CD14-positive monocyte (primary cell): ENCODE measurements at regions not wholly inside any gene's neighbourhood (a gene's known extent, or its start where the extent isn't known, plus 50 kb on each side); places are given as distances from the start of the nearest gene placed in this dataset.

Source experiments
- DNase-seq, 3 donors: peaks; one replicate each; pipeline ENCODE4 v3.0.0-alpha.2; 2011 to 2022
- H2AFZ ChIP-seq: 2 replicates; pipeline ENCODE4 v1.6.0; 2012; ENCODE audit warnings: mild to moderate bottlenecking, low read depth, low read length, inconsistent platforms; ENCODE audit not compliant: insufficient read depth, poor library complexity, severe bottlenecking
- H3K27ac ChIP-seq, 2 donors: 1 replicate in 1 of 2; 2 replicates in 1 of 2; pipeline ENCODE4 v1.5.1; 2012 to 2013; ENCODE audit warnings: low read length in 2 of 2, control low read depth in 1 of 2, inconsistent platforms in 1 of 2, low read depth in 1 of 2, mild to moderate bottlenecking in 1 of 2
- H3K27me3 ChIP-seq, 2 donors: one replicate each; pipeline versions ENCODE4 v1.6.0 to v1.6.1; 2011 to 2013; ENCODE audit warnings: low read length in 2 of 2; ENCODE audit not compliant: control insufficient read depth in 2 of 2, insufficient read depth in 2 of 2
- H3K36me3 ChIP-seq, 2 donors: replicated peaks in 1 of 2; 1 replicate in 1 of 2; 2 replicates in 1 of 2; pipeline versions ENCODE4 v1.5.1 to v1.6.1; 2012 to 2013; ENCODE audit warnings: low read length in 2 of 2, control low read depth in 1 of 2, inconsistent platforms in 1 of 2, mild to moderate bottlenecking in 1 of 2; ENCODE audit not compliant: insufficient read depth in 2 of 2, control insufficient read depth in 1 of 2
- H3K4me1 ChIP-seq, 2 donors: 1 replicate in 1 of 2; 2 replicates in 1 of 2; pipeline versions ENCODE4 v1.5.1 to v1.6.1; 2012 to 2013; ENCODE audit warnings: low read length in 2 of 2, control low read depth in 1 of 2, inconsistent platforms in 1 of 2, mild to moderate bottlenecking in 1 of 2, moderate library complexity in 1 of 2; ENCODE audit not compliant: insufficient read depth in 2 of 2, control insufficient read depth in 1 of 2
- H3K4me2 ChIP-seq: replicated peaks from 2 replicates; pipeline ENCODE3; 2012; ENCODE audit warnings: low read length, moderate library complexity, mild to moderate bottlenecking; ENCODE audit not compliant: poor library complexity, severe bottlenecking; ENCODE audit errors: extremely low read depth
- H3K4me3 ChIP-seq, 3 experiments: fragments of 200-600 bp in 1 of 3; sonication (generic) in 1 of 3; replicated peaks in 1 of 3; 1 replicate in 2 of 3; 2 replicates in 1 of 3; pipeline ENCODE4 v1.5.1; 2011 to 2013; ENCODE audit warnings: low read length in 3 of 3, mild to moderate bottlenecking in 3 of 3, control low read depth in 2 of 3, low read depth in 2 of 3, inconsistent platforms in 1 of 3, moderate library complexity in 1 of 3
- H3K79me2 ChIP-seq: 2 replicates; pipeline ENCODE4 v1.6.0; 2012; ENCODE audit warnings: mild to moderate bottlenecking, control low read depth, inconsistent platforms, low read length, moderate library complexity; ENCODE audit not compliant: insufficient read depth
- H3K9ac ChIP-seq: 2 replicates; pipeline ENCODE4 v1.6.0; 2017; ENCODE audit warnings: low read length, mild to moderate bottlenecking; ENCODE audit not compliant: insufficient read depth, poor library complexity, severe bottlenecking
- H3K9me3 ChIP-seq, 2 donors: replicated peaks in 1 of 2; 1 replicate in 1 of 2; 2 replicates in 1 of 2; pipeline versions ENCODE4 v1.5.1 to v1.6.1; 2012 to 2013; ENCODE audit warnings: low read length in 2 of 2, control low read depth in 1 of 2; ENCODE audit not compliant: control insufficient read depth in 1 of 2, insufficient read depth in 1 of 2
- H4K20me1 ChIP-seq: 2 replicates; pipeline ENCODE4 v1.6.0; 2012; ENCODE audit warnings: mild to moderate bottlenecking, low read length, control low read depth, moderate library complexity; ENCODE audit not compliant: insufficient read depth
- H3K27ac Mint-ChIP-seq, 7 donors: one replicate each; pipeline ENCODE4 v1.8.0; 2020; ENCODE audit warnings: mild to moderate bottlenecking in 7 of 7, mixed read lengths in 7 of 7, moderate library complexity in 6 of 7, inconsistent platforms in 2 of 7
- H3K27me3 Mint-ChIP-seq, 3 donors: one replicate each; pipeline ENCODE4 v1.8.0; 2021 to 2022; ENCODE audit warnings: low read depth in 3 of 3, mild to moderate bottlenecking in 3 of 3, mixed read lengths in 3 of 3, moderate library complexity in 3 of 3, inconsistent platforms in 1 of 3
- H3K36me3 Mint-ChIP-seq, 2 donors: one replicate each; pipeline ENCODE4 v1.8.0; 2020; ENCODE audit warnings: mixed read lengths in 2 of 2, inconsistent platforms in 1 of 2, mild to moderate bottlenecking in 1 of 2
- H3K4me1 Mint-ChIP-seq: one replicate; pipeline ENCODE4 v1.8.0; 2020; ENCODE audit warnings: mild to moderate bottlenecking, mixed read lengths
- H3K4me3 Mint-ChIP-seq, 2 donors: one replicate each; pipeline ENCODE4 v1.8.0; 2020; ENCODE audit warnings: mild to moderate bottlenecking in 2 of 2, mixed read lengths in 2 of 2, moderate library complexity in 1 of 2
- H3K9me3 Mint-ChIP-seq, 7 donors: one replicate each; pipeline ENCODE4 v1.8.0; 2020 to 2022; ENCODE audit warnings: mixed read lengths in 7 of 7, mild to moderate bottlenecking in 6 of 7, moderate library complexity in 6 of 7, inconsistent platforms in 2 of 7
- CTCF ChIP-seq: fragments of 200-600 bp; IDR thresholded peaks from one replicate; pipeline ENCODE4 v1.8.0; 2022; ENCODE audit warnings: antibody characterized with exemption, mild to moderate bottlenecking
- WGBS: methylation state at CpG from one replicate; pipeline ENCODE4 v1.1.5; 2013; ENCODE audit warnings: missing lambda C conversion rate; ENCODE audit not compliant: insufficient coverage; 5-methylcytosine and 5-hydroxymethylcytosine counted together
- intact Hi-C, 2 donors: fragments of 100-400 bp; cut with micrococcal nuclease; formaldehyde crosslinking; loops; one replicate each; pipeline versions ENCODE4 v1.15.0 to v1.15.1; 2023

DNA sequence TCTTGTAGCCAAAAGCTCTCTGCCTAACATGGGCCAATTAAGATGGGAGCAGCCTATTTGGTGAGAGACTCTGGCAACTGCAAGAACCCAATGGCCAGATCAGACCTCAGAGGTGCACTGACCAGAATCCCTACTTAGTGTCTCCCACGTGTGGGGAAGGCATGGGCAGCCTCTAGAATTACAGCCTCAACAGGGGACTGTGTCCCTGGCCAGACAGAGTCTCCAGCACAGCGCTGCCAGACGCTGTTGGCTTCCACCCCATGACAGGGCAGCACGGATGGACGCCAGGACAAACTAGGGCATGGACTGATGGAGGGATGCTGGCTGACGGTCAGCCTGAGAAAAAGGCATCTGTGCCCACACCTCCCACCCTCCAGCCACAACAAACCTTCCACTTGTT, 729.3 kb upstream of the AUTS2 start:
- no peaks in the 10 kb centered on the region for H3K27me3 ChIP-seq
- no peak overlapping the region for H3K4me3 Mint-ChIP-seq
- H3K9me3 ChIP-seq, result peaks cover 50 to 62% of the 10 kb centered on the region in 2 donors
- H3K4me1 Mint-ChIP-seq, result no peaks in the 10 kb centered on the region
- H2AFZ ChIP-seq, result no peak overlapping the region
- no peaks in the 10 kb centered on the region for H4K20me1 ChIP-seq
- H3K9ac ChIP-seq, result no peak overlapping the region
- no peak for DNase-seq
- H3K4me1 ChIP-seq, result no peaks in the 10 kb centered on the region
- no peaks in the 10 kb centered on the region for H3K36me3 Mint-ChIP-seq
- WGBS, result 81% methylated on average over 3 of the region's 6 CpGs
- no peak overlapping the region for H3K27ac ChIP-seq
- H3K4me3 ChIP-seq, result no peak overlapping the region
- H3K4me2 ChIP-seq, result no peak overlapping the region
- no peak for TF ChIP-seq CTCF
- no peaks in the 10 kb centered on the region for H3K36me3 ChIP-seq
- H3K27me3 Mint-ChIP-seq, result peaks cover 0 to 4% (median 0%) of the 10 kb centered on the region in 3 donors
- no peak overlapping the region for H3K27ac Mint-ChIP-seq
- peaks cover 14 to 55% (median 34%) of the 10 kb centered on the region in 7 donors for H3K9me3 Mint-ChIP-seq
- H3K79me2 ChIP-seq, result no peaks in the 10 kb centered on the region
- intact Hi-C loops, result no loop called here

DNA sequence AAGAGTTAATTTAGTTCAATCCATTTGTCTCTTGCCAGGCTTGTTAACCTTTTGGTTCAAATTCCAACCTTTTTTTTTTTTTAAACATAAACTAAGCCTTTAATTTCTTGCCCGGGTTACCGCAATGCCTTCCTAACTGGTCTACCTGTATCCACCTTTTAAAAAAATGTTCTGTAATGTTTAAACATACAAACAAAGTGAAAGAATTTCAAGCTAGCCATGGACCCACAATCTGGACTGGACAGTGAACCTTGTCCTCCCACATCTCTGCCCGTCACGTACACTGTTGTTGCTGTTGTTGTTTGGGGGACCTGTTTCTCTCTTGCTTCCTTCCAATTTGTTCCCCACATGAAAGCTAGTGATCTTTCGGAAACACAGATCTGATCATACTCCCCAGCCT, 724.7 kb upstream of the AUTS2 start:
- Histone ChIP-seq H3K27ac (no peak overlapping the region), H3K9ac (no peak overlapping the region), H3K36me3 (no peaks in the 10 kb centered on the region), H3K79me2 (no peaks in the 10 kb centered on the region), H2AFZ (no peak overlapping the region), H3K4me1 (no peaks in the 10 kb centered on the region), H4K20me1 (no peaks in the 10 kb centered on the region), H3K9me3 (peaks cover 30 to 34% of the 10 kb centered on the region in 2 donors), H3K4me2 (no peak overlapping the region), H3K27me3 (no peaks in the 10 kb centered on the region), H3K4me3 (no peak overlapping the region)
- Mint-ChIP-seq H3K36me3 (no peaks in the 10 kb centered on the region), H3K4me1 (no peaks in the 10 kb centered on the region), H3K9me3 (peaks cover 14 to 39% (median 19%) of the 10 kb centered on the region in 7 donors), H3K27ac (no peak overlapping the region), H3K4me3 (no peak overlapping the region), H3K27me3 (no peaks in the 10 kb centered on the region)
- DNase-seq, result no peak
- no peak for TF ChIP-seq CTCF
- WGBS, result 92% methylated on average over 2 of the region's 5 CpGs
- intact Hi-C loops, result no loop called here
